ENCODE measurements at regions not wholly inside any gene's neighbourhood (a gene's known extent, or its start where the extent isn't known, plus 50 kb on each side); places are given as distances from the start of the nearest gene placed in this dataset.

DNA sequence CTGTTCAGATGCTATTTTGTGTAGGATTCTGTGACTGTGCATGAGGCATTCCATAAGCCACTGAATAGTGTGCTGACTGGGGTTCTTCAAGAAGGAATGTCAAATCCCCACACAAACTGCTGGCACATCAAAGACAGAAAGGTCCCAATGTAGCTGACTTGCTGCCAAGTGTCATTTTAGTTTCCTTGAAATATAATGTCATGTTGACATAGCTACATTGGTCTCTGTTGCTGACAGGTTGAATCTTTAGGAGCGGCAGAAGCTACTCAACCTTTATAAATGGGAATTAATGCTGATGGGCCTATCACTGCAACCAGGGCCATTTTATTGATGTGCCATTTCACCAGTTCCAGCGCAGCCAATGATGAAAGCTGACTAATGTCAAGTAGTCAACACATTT, 1110.7 kb upstream of the B3GALT2 start:
- no peak overlapping the region for H3K27ac ChIP-seq
- TF ChIP-seq, protein P1, sequence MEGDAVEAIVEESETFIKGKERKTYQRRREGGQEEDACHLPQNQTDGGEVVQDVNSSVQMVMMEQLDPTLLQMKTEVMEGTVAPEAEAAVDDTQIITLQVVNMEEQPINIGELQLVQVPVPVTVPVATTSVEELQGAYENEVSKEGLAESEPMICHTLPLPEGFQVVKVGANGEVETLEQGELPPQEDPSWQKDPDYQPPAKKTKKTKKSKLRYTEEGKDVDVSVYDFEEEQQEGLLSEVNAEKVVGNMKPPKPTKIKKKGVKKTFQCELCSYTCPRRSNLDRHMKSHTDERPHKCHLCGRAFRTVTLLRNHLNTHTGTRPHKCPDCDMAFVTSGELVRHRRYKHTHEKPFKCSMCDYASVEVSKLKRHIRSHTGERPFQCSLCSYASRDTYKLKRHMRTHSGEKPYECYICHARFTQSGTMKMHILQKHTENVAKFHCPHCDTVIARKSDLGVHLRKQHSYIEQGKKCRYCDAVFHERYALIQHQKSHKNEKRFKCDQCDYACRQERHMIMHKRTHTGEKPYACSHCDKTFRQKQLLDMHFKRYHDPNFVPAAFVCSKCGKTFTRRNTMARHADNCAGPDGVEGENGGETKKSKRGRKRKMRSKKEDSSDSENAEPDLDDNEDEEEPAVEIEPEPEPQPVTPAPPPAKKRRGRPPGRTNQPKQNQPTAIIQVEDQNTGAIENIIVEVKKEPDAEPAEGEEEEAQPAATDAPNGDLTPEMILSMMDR (IDR thresholded peaks at IDR 0.05) = no peak
- TF ChIP-seq ZFX (IDR thresholded peaks at IDR 0.05; ENCODE audit: borderline replicate concordance) = no peak

DNA sequence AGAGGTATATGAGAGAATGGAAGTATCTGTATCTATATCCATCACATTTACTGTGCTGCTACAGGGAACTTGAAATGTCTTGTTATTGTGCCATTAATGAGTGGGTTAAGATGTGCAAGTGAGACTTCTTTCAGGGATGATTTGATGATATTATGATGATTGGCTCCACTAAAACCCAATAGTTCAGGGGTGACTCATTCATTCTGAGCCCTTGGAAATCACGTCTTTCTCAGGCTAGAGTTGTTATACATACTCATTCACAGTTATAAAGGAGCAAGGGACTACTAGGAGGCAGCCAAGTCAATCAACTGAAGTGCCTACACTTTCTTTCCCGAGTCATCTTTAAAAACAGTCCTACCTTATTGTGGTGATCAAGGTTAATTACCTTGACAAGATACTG, 1109.8 kb upstream of the B3GALT2 start:
- TF ChIP-seq, protein P1 (IDR thresholded peaks at IDR 0.05) = no peak
- no peak for TF ChIP-seq ZFX (IDR thresholded peaks at IDR 0.05; ENCODE audit: borderline replicate concordance)
- no peak overlapping the region for H3K27ac ChIP-seq

DNA sequence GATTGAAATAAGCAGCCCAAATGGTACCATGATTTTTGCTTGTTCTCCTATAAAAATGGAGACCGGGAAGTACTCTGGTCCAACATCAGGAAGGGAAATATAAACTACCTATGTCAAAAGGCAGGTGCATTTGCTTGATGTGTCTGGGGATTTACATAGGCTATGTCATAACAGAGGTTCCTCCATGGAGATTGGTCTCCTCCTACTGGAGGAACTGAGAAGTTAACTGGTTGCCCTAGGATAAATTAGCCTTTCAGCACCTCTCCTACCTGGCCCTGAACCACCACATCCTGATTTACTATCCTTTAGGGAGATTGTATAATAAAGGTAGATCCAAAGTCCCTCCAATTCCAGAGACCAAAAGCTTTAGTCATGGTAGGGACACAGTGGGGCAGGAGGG, 1109.3 kb upstream of the B3GALT2 start:
- H3K27ac ChIP-seq = no peak overlapping the region

DNA sequence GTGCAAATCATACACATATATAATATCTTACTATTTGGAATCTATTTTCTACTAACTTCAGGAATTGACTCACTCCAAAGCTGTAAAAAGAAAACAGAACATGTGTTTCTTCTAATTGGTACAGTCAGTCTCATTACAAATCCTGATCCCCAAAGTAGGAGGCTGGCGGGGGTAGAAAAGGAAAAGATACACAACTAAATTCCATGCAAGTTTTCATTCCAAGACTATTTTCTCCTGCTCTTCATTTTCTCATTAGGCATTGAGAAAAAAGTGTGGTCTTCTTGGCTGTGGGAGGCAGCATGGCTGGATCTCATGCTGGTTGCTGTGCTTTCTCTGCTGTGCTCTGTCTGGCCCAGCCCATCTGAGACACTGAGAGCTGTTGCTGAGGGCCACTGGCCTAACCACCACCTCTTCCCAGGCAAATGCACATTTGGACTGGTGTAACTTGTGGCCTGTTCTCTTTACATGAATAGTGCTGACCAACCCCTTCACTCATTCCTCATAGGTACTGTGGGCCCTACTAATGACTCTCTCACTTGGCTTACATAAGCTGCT, 1107.5 kb upstream of the B3GALT2 start:
- no peak for TF ChIP-seq ZFX (IDR thresholded peaks at IDR 0.05; ENCODE audit: borderline replicate concordance)
- TF ChIP-seq, protein P1 (IDR thresholded peaks at IDR 0.05) = no peak
- no peak overlapping the region for H3K27ac ChIP-seq

More for the DNA sequence above, 1109.3 kb upstream of the B3GALT2 start:
- no peak for TF ChIP-seq ZFX (IDR thresholded peaks at IDR 0.05; ENCODE audit: borderline replicate concordance)
- TF ChIP-seq, protein P1 (IDR thresholded peaks at IDR 0.05) = peak; percentile 88

DNA sequence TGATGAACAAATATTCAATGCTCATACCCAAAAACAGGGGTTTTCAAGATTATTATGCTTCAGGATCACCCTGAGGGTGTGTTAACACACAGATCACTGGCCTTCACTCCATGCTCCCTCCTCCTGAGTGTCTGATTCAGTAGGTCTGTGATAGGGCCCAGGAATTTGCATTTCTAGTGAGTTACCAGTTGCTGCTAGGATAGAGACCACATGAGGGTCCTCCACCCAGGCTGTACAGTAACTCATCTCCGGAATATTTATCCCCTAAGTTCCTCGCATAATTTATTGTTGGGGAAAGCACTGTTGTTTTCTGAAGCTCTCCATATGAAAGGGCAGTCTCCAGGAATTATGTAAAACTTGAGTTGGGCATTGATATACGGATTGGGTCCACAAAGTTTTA, 1106.6 kb upstream of the B3GALT2 start:
- TF ChIP-seq, protein P1 (IDR thresholded peaks at IDR 0.05) = no peak
- no peak for TF ChIP-seq ZFX (IDR thresholded peaks at IDR 0.05; ENCODE audit: borderline replicate concordance)
- H3K27ac ChIP-seq = no peak overlapping the region

DNA sequence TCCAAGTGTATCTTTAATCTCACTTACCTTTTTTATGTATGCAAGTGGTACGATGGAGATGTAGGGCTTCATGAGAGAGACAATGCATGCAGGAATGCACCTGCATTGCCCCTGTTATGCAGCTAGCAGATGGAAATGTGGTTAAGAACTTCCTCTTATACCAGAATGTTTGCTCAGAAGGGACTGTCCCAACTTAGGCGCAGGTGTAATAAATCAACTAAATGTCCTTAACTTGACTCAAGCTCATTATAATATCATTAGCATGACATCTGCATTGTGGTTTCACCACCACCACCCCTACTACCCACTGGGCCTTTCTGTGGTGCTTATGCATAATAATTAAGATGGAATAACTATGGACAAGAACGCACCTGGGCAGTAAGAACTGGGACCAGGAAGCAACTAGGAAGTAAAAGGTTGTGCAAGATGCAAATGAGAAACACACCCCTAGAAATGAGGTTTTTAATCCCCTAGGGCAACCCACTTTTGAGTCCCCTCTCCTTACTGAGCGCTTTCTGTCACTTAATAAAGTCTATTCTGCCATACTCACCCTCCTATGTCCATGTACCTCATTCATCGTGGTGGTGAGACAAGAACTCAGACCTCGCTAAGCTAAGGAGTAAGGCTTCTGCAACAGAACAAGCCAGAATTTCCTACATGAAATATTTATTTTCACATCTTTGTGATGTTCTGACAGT, 1103.3 kb upstream of the B3GALT2 start:
- TF ChIP-seq, protein P1 (IDR thresholded peaks at IDR 0.05) = no peak
- H3K27ac ChIP-seq = no peak overlapping the region

DNA sequence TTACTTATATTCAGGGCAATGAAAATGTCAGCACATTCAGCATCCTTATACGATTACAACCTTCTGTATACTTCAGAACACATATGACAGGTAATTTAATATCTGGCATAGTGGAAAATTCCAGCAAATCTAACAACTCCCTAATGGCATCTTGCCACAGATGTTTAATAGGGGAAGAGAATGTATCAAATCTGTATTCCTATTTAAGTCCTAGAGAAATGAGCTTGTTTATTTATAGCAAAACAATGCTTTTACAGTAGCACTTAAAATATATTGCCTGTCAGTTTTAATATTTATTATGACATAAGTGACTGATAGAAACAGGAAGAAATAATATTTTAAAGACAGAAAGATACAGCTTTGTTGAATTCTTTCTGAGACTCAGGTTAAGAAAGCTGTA, 1101.8 kb upstream of the B3GALT2 start:
- H3K27ac ChIP-seq = no peak overlapping the region

More for the DNA sequence above, 1101.8 kb upstream of the B3GALT2 start:
- TF ChIP-seq, protein P1 (IDR thresholded peaks at IDR 0.05) = no peak
- no peak for TF ChIP-seq ZFX (IDR thresholded peaks at IDR 0.05; ENCODE audit: borderline replicate concordance)

All from 22Rv1 (cell line).